Astrocyte (in vitro differentiated cells and primary cell): ENCODE measurements at regions not wholly inside any gene's neighbourhood (a gene's known extent, or its start where the extent isn't known, plus 50 kb on each side); places are given as distances from the start of the nearest gene placed in this dataset.

ENCODE experiments used
- CTCF ChIP-seq: IDR thresholded peaks from 2 replicates; pipeline ENCODE4 v1.5.1; 2011; ENCODE audit warnings: low read depth, mild to moderate bottlenecking, inconsistent platforms, low read length, moderate library complexity; ENCODE audit not compliant: insufficient read depth
- EZH2 ChIP-seq: IDR thresholded peaks from 2 replicates; pipeline ENCODE4 v1.6.1; 2012; ENCODE audit warnings: mild to moderate bottlenecking, low read length, inconsistent platforms; ENCODE audit not compliant: insufficient read depth

GRCh38 chr11:116194156-116194904 is 578.5 kb downstream of the BUD13 start:
- TF ChIP-seq CTCF (no peak), EZH2 (no peak)
